SK-N-SH treated with all-trans-retinoic acid at 6 μM for 48 hours (cell line): ENCODE measurements at regions not wholly inside any gene's neighbourhood (a gene's known extent, or its start where the extent isn't known, plus 50 kb on each side); places are given as distances from the start of the nearest gene placed in this dataset.
A peak's percentile ranks its signal among the peaks of the same experiment; 100 is the strongest.

Experiments used
- ATAC-seq: fragments of 200-7000 bp; cut with Tn5 transposase; 3 replicates; pipeline ENCODE4 v1.9.1; 2020; ENCODE audit warnings: mild to moderate bottlenecking, moderate library complexity
- ARNTL ChIP-seq: fragments of 450-650 bp; formaldehyde crosslinking; IDR thresholded peaks from 2 replicates; pipeline ENCODE4 v1.5.0; 2020; ENCODE audit warnings: low read depth, mild to moderate bottlenecking, moderate library complexity, borderline replicate concordance
- BACH2 ChIP-seq: fragments of 250-450 bp; sonication (Bioruptor Pico); IDR thresholded peaks from 2 replicates; pipeline ENCODE4 v1.9.0; 2021; ENCODE audit warnings: mild to moderate bottlenecking, borderline replicate concordance
- CSDC2 ChIP-seq: fragments of 250-450 bp; sonication (Bioruptor Pico); IDR thresholded peaks from 2 replicates; pipeline ENCODE4 v1.5.0; 2020; ENCODE audit warnings: mild to moderate bottlenecking, moderate library complexity
- ESRRG ChIP-seq: fragments of 250-450 bp; sonication (Bioruptor Pico); IDR thresholded peaks from 2 replicates; pipeline ENCODE4 v1.6.1; 2021; ENCODE audit warnings: mild to moderate bottlenecking
- GLIS3 ChIP-seq: fragments of 250-450 bp; sonication (Bioruptor Pico); IDR thresholded peaks from 2 replicates; pipeline ENCODE4 v1.5.0; 2020; ENCODE audit warnings: mild to moderate bottlenecking, moderate library complexity
- ISL1 ChIP-seq: fragments of 250-450 bp; sonication (Bioruptor Pico); IDR thresholded peaks from 2 replicates; pipeline ENCODE4 v2.1.2; 2022; ENCODE audit warnings: mild to moderate bottlenecking, moderate library complexity
- OSR1 ChIP-seq: fragments of 250-450 bp; sonication (Bioruptor Pico); IDR thresholded peaks from 2 replicates; pipeline ENCODE4 v1.8.0; 2022; ENCODE audit warnings: moderate library complexity, mild to moderate bottlenecking, inconsistent platforms
- PATZ1 ChIP-seq: fragments of 250-450 bp; sonication (Bioruptor Pico); IDR thresholded peaks from 2 replicates; pipeline ENCODE4 v1.8.0; 2020; ENCODE audit warnings: mild to moderate bottlenecking, moderate library complexity, borderline replicate concordance
- PPARA ChIP-seq: fragments of 250-450 bp; sonication (Bioruptor Pico); IDR thresholded peaks from 2 replicates; pipeline ENCODE4 v1.5.0; 2020; ENCODE audit warnings: mild to moderate bottlenecking, borderline replicate concordance
- RARB ChIP-seq: fragments of 250-450 bp; sonication (Bioruptor Pico); IDR thresholded peaks from 2 replicates; pipeline ENCODE4 v1.8.0; 2021; ENCODE audit warnings: mild to moderate bottlenecking, moderate library complexity
- SNAI2 ChIP-seq: fragments of 250-450 bp; sonication (Bioruptor Pico); IDR thresholded peaks from 2 replicates; pipeline ENCODE4 v1.5.0; 2020; ENCODE audit warnings: mild to moderate bottlenecking, moderate library complexity
- TCF4 ChIP-seq: fragments of 250-450 bp; sonication (Bioruptor Pico); IDR thresholded peaks from 2 replicates; pipeline ENCODE4 v1.8.0; 2021; ENCODE audit warnings: mild to moderate bottlenecking, moderate library complexity, borderline replicate concordance
- ZC3H10 ChIP-seq: fragments of 250-450 bp; sonication (Bioruptor Pico); IDR thresholded peaks from 2 replicates; pipeline ENCODE4 v1.5.1; 2021; ENCODE audit warnings: mild to moderate bottlenecking, moderate library complexity
- ZFP3 ChIP-seq: fragments of 250-450 bp; sonication (Bioruptor Pico); IDR thresholded peaks from 2 replicates; pipeline ENCODE4 v1.5.0; 2020; ENCODE audit warnings: mild to moderate bottlenecking, moderate library complexity
- ZFP30 ChIP-seq: fragments of 450-650 bp; formaldehyde crosslinking; IDR thresholded peaks from 2 replicates; pipeline ENCODE4 v1.5.0; 2022; ENCODE audit warnings: mild to moderate bottlenecking, moderate library complexity
- ZNF565 ChIP-seq: fragments of 450-650 bp; formaldehyde crosslinking; conservative IDR thresholded peaks from 2 replicates; pipeline ENCODE4 v1.5.0; 2020; ENCODE audit warnings: low read depth, mild to moderate bottlenecking, moderate library complexity
- ZNF70 ChIP-seq: fragments of 450-650 bp; formaldehyde crosslinking; IDR thresholded peaks from 2 replicates; pipeline ENCODE4 v1.5.0; 2020; ENCODE audit warnings: mild to moderate bottlenecking, moderate library complexity
- ZNF8 ChIP-seq: fragments of 450-650 bp; formaldehyde crosslinking; IDR thresholded peaks from 2 replicates; pipeline ENCODE4 v1.5.0; 2020; ENCODE audit warnings: mild to moderate bottlenecking, moderate library complexity
- TF ChIP-seq, protein P1 (sequence below): fragments of 250-450 bp; sonication (Bioruptor Pico); IDR thresholded peaks from 2 replicates; pipeline ENCODE4 v1.5.0; 2020; ENCODE audit warnings: mild to moderate bottlenecking, moderate library complexity
- TF ChIP-seq, protein P2 (sequence below): fragments of 250-450 bp; sonication (Bioruptor Pico); IDR thresholded peaks from 2 replicates; pipeline ENCODE4 v1.5.1; 2021; ENCODE audit warnings: mild to moderate bottlenecking, moderate library complexity
- TF ChIP-seq, protein P3 (sequence below): fragments of 250-450 bp; sonication (Bioruptor Pico); IDR thresholded peaks from 2 replicates; pipeline ENCODE4 v1.8.0; 2021; ENCODE audit warnings: low read depth, mild to moderate bottlenecking, moderate library complexity, borderline replicate concordance

GRCh38 chr5:53355316-53355715, 125.1 kb upstream of the FST start:
- no peak for TF ChIP-seq ZFP30
- TF ChIP-seq ZFP3 (CRISPR knock-in tag) = no peak
- no peak for TF ChIP-seq ESRRG (CRISPR knock-in tag)
- no peak for TF ChIP-seq ZNF70 (CRISPR knock-in tag)
- TF ChIP-seq ZNF565 = no peak
- TF ChIP-seq, protein P1, sequence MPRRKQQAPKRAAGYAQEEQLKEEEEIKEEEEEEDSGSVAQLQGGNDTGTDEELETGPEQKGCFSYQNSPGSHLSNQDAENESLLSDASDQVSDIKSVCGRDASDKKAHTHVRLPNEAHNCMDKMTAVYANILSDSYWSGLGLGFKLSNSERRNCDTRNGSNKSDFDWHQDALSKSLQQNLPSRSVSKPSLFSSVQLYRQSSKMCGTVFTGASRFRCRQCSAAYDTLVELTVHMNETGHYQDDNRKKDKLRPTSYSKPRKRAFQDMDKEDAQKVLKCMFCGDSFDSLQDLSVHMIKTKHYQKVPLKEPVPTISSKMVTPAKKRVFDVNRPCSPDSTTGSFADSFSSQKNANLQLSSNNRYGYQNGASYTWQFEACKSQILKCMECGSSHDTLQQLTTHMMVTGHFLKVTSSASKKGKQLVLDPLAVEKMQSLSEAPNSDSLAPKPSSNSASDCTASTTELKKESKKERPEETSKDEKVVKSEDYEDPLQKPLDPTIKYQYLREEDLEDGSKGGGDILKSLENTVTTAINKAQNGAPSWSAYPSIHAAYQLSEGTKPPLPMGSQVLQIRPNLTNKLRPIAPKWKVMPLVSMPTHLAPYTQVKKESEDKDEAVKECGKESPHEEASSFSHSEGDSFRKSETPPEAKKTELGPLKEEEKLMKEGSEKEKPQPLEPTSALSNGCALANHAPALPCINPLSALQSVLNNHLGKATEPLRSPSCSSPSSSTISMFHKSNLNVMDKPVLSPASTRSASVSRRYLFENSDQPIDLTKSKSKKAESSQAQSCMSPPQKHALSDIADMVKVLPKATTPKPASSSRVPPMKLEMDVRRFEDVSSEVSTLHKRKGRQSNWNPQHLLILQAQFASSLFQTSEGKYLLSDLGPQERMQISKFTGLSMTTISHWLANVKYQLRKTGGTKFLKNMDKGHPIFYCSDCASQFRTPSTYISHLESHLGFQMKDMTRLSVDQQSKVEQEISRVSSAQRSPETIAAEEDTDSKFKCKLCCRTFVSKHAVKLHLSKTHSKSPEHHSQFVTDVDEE (CRISPR knock-in tag) = no peak
- TF ChIP-seq ZC3H10 = no peak
- no peak for TF ChIP-seq PPARA (CRISPR knock-in tag)
- TF ChIP-seq, protein P2, sequence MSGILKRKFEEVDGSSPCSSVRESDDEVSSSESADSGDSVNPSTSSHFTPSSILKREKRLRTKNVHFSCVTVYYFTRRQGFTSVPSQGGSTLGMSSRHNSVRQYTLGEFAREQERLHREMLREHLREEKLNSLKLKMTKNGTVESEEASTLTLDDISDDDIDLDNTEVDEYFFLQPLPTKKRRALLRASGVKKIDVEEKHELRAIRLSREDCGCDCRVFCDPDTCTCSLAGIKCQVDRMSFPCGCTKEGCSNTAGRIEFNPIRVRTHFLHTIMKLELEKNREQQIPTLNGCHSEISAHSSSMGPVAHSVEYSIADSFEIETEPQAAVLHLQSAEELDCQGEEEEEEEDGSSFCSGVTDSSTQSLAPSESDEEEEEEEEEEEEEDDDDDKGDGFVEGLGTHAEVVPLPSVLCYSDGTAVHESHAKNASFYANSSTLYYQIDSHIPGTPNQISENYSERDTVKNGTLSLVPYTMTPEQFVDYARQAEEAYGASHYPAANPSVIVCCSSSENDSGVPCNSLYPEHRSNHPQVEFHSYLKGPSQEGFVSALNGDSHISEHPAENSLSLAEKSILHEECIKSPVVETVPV (CRISPR knock-in tag) = no peak
- TF ChIP-seq RARB (CRISPR knock-in tag) = no peak
- no peak for TF ChIP-seq GLIS3
- no peak for TF ChIP-seq OSR1 (CRISPR knock-in tag)
- TF ChIP-seq, protein P3, sequence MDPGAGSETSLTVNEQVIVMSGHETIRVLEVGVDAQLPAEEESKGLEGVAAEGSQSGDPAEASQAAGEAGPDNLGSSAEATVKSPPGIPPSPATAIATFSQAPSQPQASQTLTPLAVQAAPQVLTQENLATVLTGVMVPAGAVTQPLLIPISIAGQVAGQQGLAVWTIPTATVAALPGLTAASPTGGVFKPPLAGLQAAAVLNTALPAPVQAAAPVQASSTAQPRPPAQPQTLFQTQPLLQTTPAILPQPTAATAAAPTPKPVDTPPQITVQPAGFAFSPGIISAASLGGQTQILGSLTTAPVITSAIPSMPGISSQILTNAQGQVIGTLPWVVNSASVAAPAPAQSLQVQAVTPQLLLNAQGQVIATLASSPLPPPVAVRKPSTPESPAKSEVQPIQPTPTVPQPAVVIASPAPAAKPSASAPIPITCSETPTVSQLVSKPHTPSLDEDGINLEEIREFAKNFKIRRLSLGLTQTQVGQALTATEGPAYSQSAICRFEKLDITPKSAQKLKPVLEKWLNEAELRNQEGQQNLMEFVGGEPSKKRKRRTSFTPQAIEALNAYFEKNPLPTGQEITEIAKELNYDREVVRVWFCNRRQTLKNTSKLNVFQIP (CRISPR knock-in tag) = no peak
- no peak for TF ChIP-seq TCF4 (CRISPR knock-in tag)
- TF ChIP-seq ARNTL (CRISPR knock-in tag) = no peak
- no peak for TF ChIP-seq ISL1
- TF ChIP-seq SNAI2 (CRISPR knock-in tag) = no peak
- TF ChIP-seq CSDC2 (CRISPR knock-in tag) = no peak
- no peak for TF ChIP-seq ZNF8 (CRISPR knock-in tag)
- TF ChIP-seq PATZ1 (CRISPR knock-in tag) = no peak
- peak; percentile 47 for ATAC-seq

DNA sequence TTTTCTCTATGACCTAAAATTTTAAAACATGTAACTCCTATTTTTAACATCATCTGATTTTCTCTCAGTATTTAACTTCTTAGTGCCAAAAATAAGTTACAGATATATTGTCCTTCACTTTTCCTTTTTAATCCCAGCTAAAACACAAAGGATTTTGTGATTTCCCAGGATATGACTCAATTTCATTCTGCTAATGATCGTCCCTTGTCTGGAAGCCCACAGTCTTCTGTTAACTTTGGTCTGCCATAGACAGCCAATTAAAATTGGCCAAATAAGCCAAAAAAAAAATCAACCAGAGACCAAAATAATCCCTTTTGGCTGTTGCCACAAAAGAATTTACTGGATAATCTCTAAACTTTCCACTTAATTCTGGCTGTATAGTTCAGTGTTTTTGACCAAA, 124.5 kb upstream of the FST start:
- ATAC-seq = no peak
- TF ChIP-seq GLIS3 (no peak), ARNTL (CRISPR knock-in tag) (no peak), PPARA (CRISPR knock-in tag) (no peak), PATZ1 (CRISPR knock-in tag) (no peak), ZFP30 (no peak), ZNF8 (CRISPR knock-in tag) (no peak), SNAI2 (CRISPR knock-in tag) (no peak), ISL1 (no peak), BACH2 (no peak), ZC3H10 (no peak), ESRRG (CRISPR knock-in tag) (no peak), TCF4 (CRISPR knock-in tag) (no peak), ZNF565 (no peak), OSR1 (CRISPR knock-in tag) (no peak)
- TF ChIP-seq, protein P3 (CRISPR knock-in tag) = no peak
- TF ChIP-seq, protein P2 (CRISPR knock-in tag) = no peak
- TF ChIP-seq, protein P1 (CRISPR knock-in tag) = no peak
